GM21723 (cell line): ENCODE measurements at regions not wholly inside any gene's neighbourhood (a gene's known extent, or its start where the extent isn't known, plus 50 kb on each side); places are given as distances from the start of the nearest gene placed in this dataset.
"Not testable (repeated sequence)": the region's sequence is repeated elsewhere in the genome, so short reads cannot be mapped to it uniquely, and the experiment has no call there.

ENCODE experiments used
- ATAC-seq: cut with Tn5 transposase; IDR thresholded peaks from one replicate; pipeline ENCODE4 v1.9.1; 2021; ENCODE audit warnings: mild to moderate bottlenecking, moderate library complexity; ENCODE audit not compliant: unreplicated experiment

- no peak for ATAC-seq
These were observed 382.9 kb downstream of the TMEM121 start for GRCh38 chr14:105909046-105909827.

DNA sequence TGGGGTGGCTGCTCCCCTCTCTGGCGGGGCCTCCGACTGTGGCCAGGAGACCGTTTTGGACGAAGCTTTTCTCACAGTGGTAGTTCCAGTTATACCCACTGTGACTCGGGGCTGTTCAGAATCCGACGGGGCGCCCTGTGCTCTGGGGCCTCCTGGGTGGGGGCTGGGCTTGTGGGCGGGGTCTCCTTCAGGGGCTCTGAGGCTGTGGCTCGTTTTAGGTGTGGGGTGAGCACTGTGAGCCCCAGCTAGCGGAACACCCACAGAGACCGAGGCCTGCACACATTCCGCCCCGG is 383.4 kb downstream of the TMEM121 start:
- not testable (repeated sequence) for ATAC-seq

DNA sequence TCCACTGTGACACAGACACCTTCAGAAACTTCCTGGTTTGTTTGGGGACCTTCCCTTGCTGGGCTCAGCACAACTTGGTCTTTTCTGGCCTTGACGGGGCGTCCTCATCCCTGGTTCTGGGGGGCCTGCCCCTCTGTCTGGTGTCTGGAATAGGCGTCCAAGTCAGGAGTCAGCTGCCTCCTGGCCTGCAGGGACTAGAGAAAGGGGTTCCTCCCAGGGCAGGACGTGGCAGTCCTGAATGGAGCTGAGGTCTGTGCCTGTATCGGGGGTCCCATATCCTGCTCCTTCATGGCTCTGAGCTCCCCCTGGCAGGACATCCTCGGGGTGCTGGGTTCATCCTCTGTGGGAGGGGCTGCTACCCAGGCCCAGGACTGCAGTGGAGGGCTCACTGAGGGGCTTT is 384.0 kb downstream of the TMEM121 start:
- ATAC-seq: no peak

GRCh38 chr14:105911006-105911847 is 384.8 kb downstream of the TMEM121 start:
- ATAC-seq: no peak

- ATAC-seq: not testable (repeated sequence)
These were observed 385.5 kb downstream of the TMEM121 start for GRCh38 chr14:105911848-105912292.

DNA sequence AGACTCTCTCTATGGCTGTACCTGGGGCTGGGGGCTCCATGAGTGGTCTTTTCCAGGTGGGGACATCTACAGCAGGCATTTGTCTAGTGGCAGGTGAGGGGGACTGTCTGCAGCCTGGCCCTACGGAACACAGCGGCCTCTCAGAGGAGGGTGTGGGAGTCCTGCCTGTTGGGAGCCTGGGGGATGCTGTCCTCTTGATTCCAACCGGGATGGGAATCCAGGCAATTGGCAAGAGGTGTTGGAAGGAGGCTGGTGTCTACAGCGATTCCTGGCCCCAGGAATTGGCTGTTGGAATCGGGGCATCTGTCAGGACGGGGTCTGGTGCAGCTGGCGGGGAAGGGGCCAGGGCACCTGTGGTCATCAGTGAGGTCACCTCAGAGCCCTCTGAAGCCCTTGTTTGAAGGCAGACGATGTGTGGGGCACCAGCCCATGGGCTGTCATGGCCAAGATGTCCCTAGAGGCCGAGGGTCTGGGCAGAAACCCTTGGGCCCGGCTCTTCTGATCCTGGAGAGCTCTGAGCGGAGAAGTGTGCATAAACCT is 386.3 kb downstream of the TMEM121 start:
- no peak for ATAC-seq

DNA sequence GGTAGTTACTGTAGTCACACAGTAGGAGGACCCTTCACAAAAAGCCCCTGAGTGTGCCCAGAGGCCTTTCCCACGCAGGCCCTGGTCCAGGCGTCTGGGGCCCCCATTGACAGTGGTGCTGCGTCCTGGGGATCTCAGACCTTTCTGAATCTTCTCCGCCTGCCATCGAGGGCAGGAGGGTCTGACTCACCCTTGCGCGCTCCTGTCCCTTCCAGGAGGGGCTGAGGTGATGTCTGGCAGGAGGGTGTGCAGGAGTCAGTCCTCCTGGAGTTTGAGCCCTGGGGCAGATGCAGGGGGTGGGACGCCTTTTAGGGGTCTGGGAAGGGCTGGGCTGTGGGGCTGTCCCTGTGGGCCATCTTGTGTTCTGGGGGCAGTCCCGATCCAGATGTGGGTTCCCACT is 386.8 kb downstream of the TMEM121 start:
- ATAC-seq: no peak

- ATAC-seq: no peak
These were observed 387.5 kb downstream of the TMEM121 start for GRCh38 chr14:105913861-105914260.

GRCh38 chr14:105914281-105914680 is 387.9 kb downstream of the TMEM121 start:
- not testable (repeated sequence) for ATAC-seq

GRCh38 chr14:105914738-105915385 is 388.5 kb downstream of the TMEM121 start:
- no peak for ATAC-seq

- ATAC-seq: not testable (repeated sequence)
These were observed 389.2 kb downstream of the TMEM121 start for GRCh38 chr14:105915546-105915945.

GRCh38 chr14:105917136-105917932 is 391.0 kb downstream of the TMEM121 start:
- ATAC-seq: not testable (repeated sequence)

DNA sequence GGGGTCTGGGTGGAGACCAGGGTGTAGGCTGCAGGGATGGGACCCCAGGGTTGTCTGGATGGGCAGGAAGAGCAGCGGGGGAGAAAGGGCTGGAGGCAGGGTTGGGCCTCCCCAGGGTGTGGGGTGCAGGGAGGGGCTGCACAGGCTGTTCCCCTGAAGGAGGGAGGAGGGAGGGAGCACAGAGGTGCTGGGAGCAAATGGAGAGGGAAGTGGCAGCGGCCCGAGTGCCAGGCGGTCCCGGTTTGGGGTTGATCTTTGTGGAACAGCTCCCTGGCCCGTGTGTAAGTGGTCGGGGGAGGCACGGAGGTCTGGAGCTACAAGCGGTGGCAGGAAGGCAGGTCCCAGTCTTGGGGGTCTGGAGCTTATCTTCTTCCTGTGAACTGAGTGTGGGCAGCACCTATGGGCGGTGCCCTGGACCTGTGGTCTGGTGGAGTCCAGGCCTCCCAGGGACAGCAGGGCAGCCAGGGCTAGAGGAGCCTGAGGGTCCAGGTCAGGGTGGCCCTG is 391.6 kb downstream of the TMEM121 start:
- ATAC-seq: no peak

DNA sequence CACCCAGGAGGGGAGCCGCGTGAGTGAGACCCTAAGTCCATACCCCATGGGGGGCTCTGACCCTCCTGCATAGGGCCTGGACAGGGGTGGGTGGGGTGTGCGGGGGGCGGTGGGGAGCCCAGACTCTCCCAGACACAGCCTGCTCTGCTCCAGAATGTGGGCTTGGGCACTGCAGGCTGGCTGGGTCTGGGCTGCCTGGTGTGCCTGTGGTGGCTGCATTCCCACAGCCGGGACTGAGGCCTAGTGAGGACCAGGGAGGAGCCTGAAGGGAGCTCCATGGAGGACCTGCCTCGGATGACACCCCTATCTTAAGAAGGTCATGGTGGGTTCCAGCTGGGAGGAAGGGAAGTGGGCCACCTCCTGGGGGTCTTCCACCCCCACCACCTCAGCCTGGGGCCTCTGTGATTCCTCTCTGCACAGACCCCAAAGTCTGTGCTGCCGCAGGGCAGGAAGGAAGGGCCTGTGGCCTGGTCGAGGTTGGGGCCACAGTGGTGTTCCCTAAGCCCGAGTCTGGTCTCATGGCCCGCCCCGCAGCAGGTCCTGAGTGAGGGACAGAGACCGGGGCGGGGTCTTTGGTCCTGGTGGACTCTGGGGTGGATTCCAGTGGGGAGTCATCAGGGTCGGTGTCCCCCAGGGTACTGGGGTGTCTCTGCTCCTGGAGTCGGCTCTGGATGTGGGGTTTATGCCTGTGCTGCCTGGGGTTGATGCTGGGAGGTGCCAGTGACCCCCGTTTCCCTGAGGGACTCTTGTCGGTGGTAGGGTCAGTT is 392.3 kb downstream of the TMEM121 start:
- ATAC-seq: no peak

- no peak for ATAC-seq
These were observed 393.2 kb downstream of the TMEM121 start for GRCh38 chr14:105919458-105920150.

DNA sequence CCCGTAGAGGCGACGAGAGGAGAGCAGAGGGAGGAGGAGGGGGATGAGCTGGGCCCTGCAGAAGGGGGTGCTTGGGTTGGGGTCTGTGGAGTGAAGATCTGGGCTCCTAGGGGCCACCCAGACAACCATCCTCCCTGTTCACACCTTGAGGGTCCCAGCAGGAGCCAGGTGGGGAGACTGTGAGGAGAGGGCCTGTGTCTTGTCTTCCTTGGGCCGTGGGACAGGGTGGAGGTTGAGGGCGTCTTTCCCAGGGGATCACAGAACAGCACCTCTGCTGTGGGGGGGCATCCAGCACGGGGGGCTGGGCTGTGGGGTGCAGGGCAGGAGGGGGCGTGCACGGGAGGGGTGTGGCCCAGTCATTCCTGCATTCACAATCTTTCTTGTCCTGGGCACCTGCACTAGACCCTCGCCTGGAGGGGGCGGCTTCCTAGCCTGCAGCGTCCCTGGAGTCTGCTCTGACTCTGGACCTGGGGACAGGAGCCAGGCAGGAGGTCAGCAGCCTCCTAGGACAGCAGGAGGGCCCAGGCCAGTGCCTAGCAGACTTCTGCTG is 393.8 kb downstream of the TMEM121 start:
- ATAC-seq: not testable (repeated sequence)

GRCh38 chr14:105920803-105921755 is 394.7 kb downstream of the TMEM121 start:
- not testable (repeated sequence) for ATAC-seq
